MM.1S (cell line): ENCODE measurements at regions not wholly inside any gene's neighbourhood (a gene's known extent, or its start where the extent isn't known, plus 50 kb on each side); places are given as distances from the start of the nearest gene placed in this dataset.

ENCODE experiments used
- DNase-seq: peaks from one replicate; pipeline ENCODE4 v3.0.0-alpha.2; 2015
- H2AFZ ChIP-seq: fragments of 300-600 bp; sonication (generic); 2 replicates; pipeline ENCODE4 v1.6.0; 2016; ENCODE audit warnings: antibody characterized with exemption, low read length
- H3F3A ChIP-seq: fragments of 300-600 bp; sonication (generic); 2 replicates; pipeline ENCODE4 v1.6.1; 2016; ENCODE audit warnings: mild to moderate bottlenecking, antibody characterized with exemption, low read length, moderate library complexity, mixed read lengths; ENCODE audit not compliant: insufficient read depth
- H3K27ac ChIP-seq: fragments of 300-600 bp; sonication (generic); 2 replicates; pipeline ENCODE4 v1.5.1; 2016; ENCODE audit warnings: mild to moderate bottlenecking, low read length
- H3K27me3 ChIP-seq: fragments of 300-600 bp; sonication (generic); replicated peaks from 2 replicates; pipeline ENCODE4 v1.6.0; 2016; ENCODE audit warnings: low read length; ENCODE audit not compliant: insufficient read depth
- H3K36me3 ChIP-seq: fragments of 300-600 bp; sonication (generic); replicated peaks from 2 replicates; pipeline ENCODE4 v1.6.1; 2016; ENCODE audit warnings: mild to moderate bottlenecking, low read length, mixed read lengths; ENCODE audit not compliant: insufficient read depth
- H3K4me1 ChIP-seq: fragments of 300-600 bp; sonication (generic); 2 replicates; pipeline ENCODE4 v1.6.1; 2016; ENCODE audit warnings: low read length, mixed read lengths
- H3K4me2 ChIP-seq: fragments of 300-600 bp; sonication (generic); 2 replicates; pipeline ENCODE4 v1.6.0; 2016; ENCODE audit warnings: low read depth, low read length
- H3K4me3 ChIP-seq: fragments of 300-600 bp; sonication (generic); 2 replicates; pipeline ENCODE4 v1.5.1; 2016; ENCODE audit warnings: low read length, mixed read lengths
- H3K79me2 ChIP-seq: fragments of 300-600 bp; sonication (generic); 2 replicates; pipeline ENCODE4 v1.6.1; 2016; ENCODE audit warnings: mixed run types, low read length, mixed read lengths
- H3K9ac ChIP-seq: fragments of 300-600 bp; sonication (generic); 2 replicates; pipeline ENCODE4 v1.6.1; 2016; ENCODE audit warnings: low read length, mixed read lengths
- H3K9me2 ChIP-seq: fragments of 300-600 bp; sonication (generic); replicated peaks from 2 replicates; pipeline ENCODE4 v1.6.1; 2016; ENCODE audit warnings: mild to moderate bottlenecking, low read length, mixed read lengths; ENCODE audit not compliant: insufficient read depth
- H3K9me3 ChIP-seq: fragments of 300-600 bp; sonication (generic); replicated peaks from 2 replicates; pipeline ENCODE4 v1.6.1; 2016; ENCODE audit warnings: mild to moderate bottlenecking, low read length, mixed read lengths; ENCODE audit not compliant: insufficient read depth
- H4K20me1 ChIP-seq: fragments of 300-600 bp; sonication (generic); 2 replicates; pipeline ENCODE4 v1.6.1; 2016; ENCODE audit warnings: mild to moderate bottlenecking, low read length, moderate library complexity, mixed read lengths; ENCODE audit not compliant: insufficient read depth
- CTCF ChIP-seq: fragments of 300-600 bp; sonication (generic); IDR thresholded peaks from 2 replicates; pipeline ENCODE4 v1.5.1; 2016; ENCODE audit warnings: antibody characterized with exemption, low read length, mixed read lengths
- EZH2 ChIP-seq: fragments of 300-600 bp; sonication (generic); optimal IDR thresholded peaks from 2 replicates; pipeline ENCODE3; 2017; ENCODE audit warnings: low read depth, mild to moderate bottlenecking, antibody characterized with exemption, low read length, mixed read lengths
- EZH2phosphoT487 ChIP-seq: fragments of 300-600 bp; sonication (generic); IDR thresholded peaks from 2 replicates; pipeline ENCODE4 v1.6.1; 2018; ENCODE audit warnings: antibody characterized with exemption, low read length

DNA sequence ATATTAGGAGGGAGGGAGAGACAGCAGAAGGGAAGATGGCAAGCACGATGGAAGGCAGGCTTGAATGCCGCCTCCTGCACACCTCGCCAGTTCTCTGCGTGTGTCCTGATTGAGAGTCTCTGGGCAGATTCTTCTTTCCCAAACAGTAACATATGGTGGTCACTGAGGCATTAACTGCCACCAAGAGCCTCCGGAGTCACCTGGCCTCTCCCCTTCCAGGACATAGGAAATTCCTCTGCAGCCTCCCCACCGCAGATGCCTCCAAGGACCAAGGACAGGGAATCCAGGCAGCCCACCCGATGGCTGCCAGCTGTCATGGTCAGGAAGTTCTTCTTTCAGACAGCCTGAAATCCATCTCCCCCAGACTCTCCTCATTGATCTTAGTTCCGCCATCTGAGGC is 149.3 kb downstream of the ENGASE start:
- H3K9me3 ChIP-seq: no peaks in the 10 kb centered on the region
- H3F3A ChIP-seq: no peaks in the 10 kb centered on the region
- H3K9ac ChIP-seq: no peak overlapping the region
- H3K4me1 ChIP-seq: no peaks in the 10 kb centered on the region
- H3K79me2 ChIP-seq: no peaks in the 10 kb centered on the region
- H3K4me2 ChIP-seq: no peak overlapping the region
- no peak for TF ChIP-seq CTCF
- no peak for TF ChIP-seq EZH2
- no peak for TF ChIP-seq EZH2phosphoT487
- no peaks in the 10 kb centered on the region for H4K20me1 ChIP-seq
- H3K36me3 ChIP-seq: no peaks in the 10 kb centered on the region
- H3K4me3 ChIP-seq: no peak overlapping the region
- H3K27me3 ChIP-seq: peaks cover 98% of the 10 kb centered on the region
- no peaks in the 10 kb centered on the region for H3K9me2 ChIP-seq
- DNase-seq: no peak
- H3K27ac ChIP-seq: no peak overlapping the region
- no peak overlapping the region for H2AFZ ChIP-seq

- Histone ChIP-seq H3K4me1 (no peaks in the 10 kb centered on the region), H4K20me1 (no peaks in the 10 kb centered on the region), H3K79me2 (no peaks in the 10 kb centered on the region), H3K9me3 (no peaks in the 10 kb centered on the region), H3K27ac (no peak overlapping the region), H3K4me3 (no peak overlapping the region), H3K9me2 (no peaks in the 10 kb centered on the region), H3F3A (no peaks in the 10 kb centered on the region), H3K4me2 (no peak overlapping the region), H2AFZ (no peak overlapping the region), H3K27me3 (peaks cover 99% of the 10 kb centered on the region), H3K36me3 (no peaks in the 10 kb centered on the region), H3K9ac (no peak overlapping the region)
- DNase-seq: no peak
- TF ChIP-seq CTCF: no peak
- TF ChIP-seq EZH2phosphoT487: no peak
- TF ChIP-seq EZH2: no peak
These were observed 148.8 kb downstream of the ENGASE start for GRCh38 chr17:79223471-79223870.

DNA sequence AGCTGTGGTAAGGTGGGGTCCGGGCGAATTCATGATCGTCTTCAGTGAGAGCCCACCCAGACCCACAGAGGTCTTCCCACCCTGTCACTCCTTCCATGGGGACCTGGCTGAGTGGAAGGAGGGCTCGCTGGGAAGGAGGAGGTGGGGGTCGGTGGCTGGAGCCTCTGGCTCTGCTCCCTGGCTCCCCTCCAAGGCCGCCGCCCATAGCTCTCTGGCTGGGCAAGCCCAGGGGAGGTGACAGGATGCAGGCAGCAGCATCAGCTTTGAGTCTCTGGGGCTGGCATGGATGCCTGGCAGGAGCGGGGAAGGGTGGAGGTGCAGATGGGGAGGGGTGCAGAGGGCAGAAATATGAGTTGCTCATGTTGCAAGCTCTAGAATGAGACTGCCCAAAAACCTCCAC is 147.0 kb downstream of the ENGASE start:
- DNase-seq: no peak
- Histone ChIP-seq H3K36me3 (no peaks in the 10 kb centered on the region), H3K9me3 (no peaks in the 10 kb centered on the region), H3K27me3 (peaks cover 99% of the 10 kb centered on the region), H4K20me1 (no peaks in the 10 kb centered on the region), H2AFZ (no peak overlapping the region), H3K4me3 (no peak overlapping the region), H3K4me2 (no peak overlapping the region), H3K9me2 (no peaks in the 10 kb centered on the region), H3K27ac (no peak overlapping the region), H3K9ac (no peak overlapping the region), H3K4me1 (no peaks in the 10 kb centered on the region), H3K79me2 (no peaks in the 10 kb centered on the region), H3F3A (no peaks in the 10 kb centered on the region)
- TF ChIP-seq CTCF: no peak
- TF ChIP-seq EZH2: no peak
- TF ChIP-seq EZH2phosphoT487: no peak
